Hepatocyte (in vitro differentiated cells): ENCODE measurements at regions not wholly inside any gene's neighbourhood (a gene's known extent, or its start where the extent isn't known, plus 50 kb on each side); places are given as distances from the start of the nearest gene placed in this dataset.

ENCODE experiments used
- DNase-seq: peaks from one replicate; pipeline ENCODE4 v3.0.0-alpha.2; 2016; ENCODE audit warnings: low spot score
- H2AFZ ChIP-seq: fragments of 200-600 bp; sonication (generic); 2 replicates; pipeline ENCODE4 v1.6.0; 2016; ENCODE audit warnings: antibody characterized with exemption, mild to moderate bottlenecking
- H3K27ac ChIP-seq: fragments of 200-600 bp; sonication (generic); 2 replicates; pipeline ENCODE4 v1.5.1; 2016; ENCODE audit warnings: mild to moderate bottlenecking
- H3K27me3 ChIP-seq: fragments of 200-600 bp; sonication (generic); 2 replicates; pipeline ENCODE4 v1.6.1; 2016
- H3K36me3 ChIP-seq: fragments of 200-600 bp; sonication (generic); replicated peaks from 2 replicates; pipeline ENCODE4 v1.5.1; 2016; ENCODE audit warnings: low read depth; ENCODE audit not compliant: insufficient read depth
- H3K4me1 ChIP-seq: fragments of 200-600 bp; sonication (generic); 2 replicates; pipeline ENCODE4 v1.5.1; 2016; ENCODE audit warnings: mild to moderate bottlenecking, moderate library complexity; ENCODE audit not compliant: insufficient read depth
- H3K4me2 ChIP-seq: fragments of 200-600 bp; sonication (generic); 2 replicates; pipeline ENCODE4 v1.6.0; 2016
- H3K4me3 ChIP-seq: fragments of 200-600 bp; sonication (generic); 2 replicates; pipeline ENCODE4 v1.5.1; 2016; ENCODE audit warnings: mild to moderate bottlenecking
- H3K79me2 ChIP-seq: fragments of 200-600 bp; sonication (generic); 2 replicates; pipeline ENCODE4 v1.6.0; 2017; ENCODE audit warnings: mild to moderate bottlenecking
- H3K9me2 ChIP-seq: fragments of 200-600 bp; sonication (generic); replicated peaks from 2 replicates; pipeline ENCODE4 v1.6.0; 2017; ENCODE audit warnings: mild to moderate bottlenecking; ENCODE audit not compliant: insufficient read depth
- H3K9me3 ChIP-seq: fragments of 200-600 bp; sonication (generic); 2 replicates; pipeline ENCODE4 v1.5.1; 2016; ENCODE audit warnings: low read depth, mild to moderate bottlenecking
- H4K20me1 ChIP-seq: fragments of 200-600 bp; sonication (generic); 2 replicates; pipeline ENCODE4 v1.6.0; 2016; ENCODE audit warnings: mild to moderate bottlenecking; ENCODE audit not compliant: insufficient read depth, poor library complexity, severe bottlenecking
- CTCF ChIP-seq: fragments of 200-600 bp; sonication (generic); IDR thresholded peaks from 2 replicates; pipeline ENCODE4 v1.5.1; 2016; ENCODE audit warnings: antibody characterized with exemption, mild to moderate bottlenecking; ENCODE audit not compliant: poor library complexity
- EZH2 ChIP-seq: fragments of 200-600 bp; sonication (generic); IDR thresholded peaks from 2 replicates; pipeline ENCODE4 v1.6.1; 2016; ENCODE audit warnings: antibody characterized with exemption, mild to moderate bottlenecking, borderline replicate concordance
- EZH2phosphoT487 ChIP-seq: fragments of 200-600 bp; sonication (generic); IDR thresholded peaks from one replicate; pipeline ENCODE4 v1.6.1; 2018; ENCODE audit warnings: antibody characterized with exemption, mild to moderate bottlenecking, low read depth, moderate library complexity; ENCODE audit not compliant: unreplicated experiment, severe bottlenecking
- WGBS: methylation state at CpG from one replicate; pipeline ENCODE4 v1.1.6; 2016; ENCODE audit warnings: low lambda C conversion rate; ENCODE audit errors: missing lambda C conversion rate; 5-methylcytosine and 5-hydroxymethylcytosine counted together

- H3K4me2 ChIP-seq: no peak overlapping the region
- H3K9me2 ChIP-seq: no peaks in the 10 kb centered on the region
- peaks cover 4% of the 10 kb centered on the region for H3K4me1 ChIP-seq
- H3K27me3 ChIP-seq: peaks cover 4% of the 10 kb centered on the region
- no peaks in the 10 kb centered on the region for H3K36me3 ChIP-seq
- no peak for TF ChIP-seq EZH2
- TF ChIP-seq EZH2phosphoT487: no peak
- TF ChIP-seq CTCF: no peak
- no peaks in the 10 kb centered on the region for H3K79me2 ChIP-seq
- no peak overlapping the region for H2AFZ ChIP-seq
- H3K4me3 ChIP-seq: no peak overlapping the region
- peak overlapping the region; percentile 31 for H3K27ac ChIP-seq
- WGBS: 63% methylated on average over 4 of the region's 4 CpGs
- no peaks in the 10 kb centered on the region for H4K20me1 ChIP-seq
- no peak for DNase-seq
- H3K9me3 ChIP-seq: no peaks in the 10 kb centered on the region
These were observed 149.3 kb upstream of the MPDZ start for GRCh38 chr9:13428766-13429165.

GRCh38 chr9:13427587-13427986 is 148.1 kb upstream of the MPDZ start:
- peak overlapping the region; percentile 3 for H3K4me2 ChIP-seq
- peak; percentile 70 for DNase-seq
- no peaks in the 10 kb centered on the region for H3K9me3 ChIP-seq

GRCh38 chr9:13426606-13427005 is 147.1 kb upstream of the MPDZ start:
- WGBS: 74% methylated on average over 3 of the region's 3 CpGs
- no peak for DNase-seq
- Histone ChIP-seq H3K27me3 (peaks cover 4% of the 10 kb centered on the region), H3K36me3 (no peaks in the 10 kb centered on the region), H3K4me3 (no peak overlapping the region), H3K9me2 (no peaks in the 10 kb centered on the region), H4K20me1 (no peaks in the 10 kb centered on the region), H3K79me2 (no peaks in the 10 kb centered on the region), H2AFZ (no peak overlapping the region), H3K9me3 (no peaks in the 10 kb centered on the region), H3K4me2 (no peak overlapping the region), H3K27ac (no peak overlapping the region), H3K4me1 (peaks cover 4% of the 10 kb centered on the region)
- TF ChIP-seq EZH2 (no peak), EZH2phosphoT487 (no peak), CTCF (no peak)

More at GRCh38 chr9:13427587-13427986, 148.1 kb upstream of the MPDZ start:
- WGBS: 0% methylated on average over 3 of the region's 3 CpGs
- peaks cover 4% of the 10 kb centered on the region for H3K4me1 ChIP-seq
- TF ChIP-seq EZH2phosphoT487: no peak
- TF ChIP-seq CTCF: peak; percentile 88
- no peaks in the 10 kb centered on the region for H3K9me2 ChIP-seq
- peaks cover 4% of the 10 kb centered on the region for H3K27me3 ChIP-seq
- no peaks in the 10 kb centered on the region for H3K79me2 ChIP-seq
- H2AFZ ChIP-seq: no peak overlapping the region
- H3K27ac ChIP-seq: peak overlapping the region; percentile 31
- no peak overlapping the region for H3K4me3 ChIP-seq
- no peaks in the 10 kb centered on the region for H3K36me3 ChIP-seq
- no peaks in the 10 kb centered on the region for H4K20me1 ChIP-seq

GRCh38 chr9:13424872-13425271 is 145.4 kb upstream of the MPDZ start:
- Histone ChIP-seq H3K27me3 (peaks cover 4% of the 10 kb centered on the region), H3K4me3 (no peak overlapping the region), H3K36me3 (no peaks in the 10 kb centered on the region), H3K27ac (no peak overlapping the region), H2AFZ (no peak overlapping the region), H3K4me2 (no peak overlapping the region), H3K9me2 (no peaks in the 10 kb centered on the region), H3K4me1 (peaks cover 4% of the 10 kb centered on the region), H3K9me3 (no peaks in the 10 kb centered on the region), H3K79me2 (no peaks in the 10 kb centered on the region), H4K20me1 (no peaks in the 10 kb centered on the region)
- DNase-seq: no peak
- TF ChIP-seq EZH2phosphoT487 (no peak), EZH2 (no peak), CTCF (no peak)
- 87% methylated on average over 4 of the region's 4 CpGs for WGBS
